Prostate gland (tissue), 2 donors: ENCODE measurements at regions not wholly inside any gene's neighbourhood (a gene's known extent, or its start where the extent isn't known, plus 50 kb on each side); places are given as distances from the start of the nearest gene placed in this dataset.

Source experiments
- CTCF ChIP-seq, 4 experiments: fragments of 200-600 bp in 2 of 4; fragments of 450-650 bp in 2 of 4; sonication (generic) in 2 of 4; IDR thresholded peaks; 1 replicate in 3 of 4; 2 replicates in 1 of 4; pipeline ENCODE4 v1.5.1; 2016 to 2019; ENCODE audit warnings: antibody characterized with exemption in 4 of 4, mild to moderate bottlenecking in 2 of 4, moderate library complexity in 2 of 4
- POLR2A ChIP-seq: fragments of 450-650 bp; IDR thresholded peaks from one replicate; pipeline ENCODE4 v1.6.1; 2016; ENCODE audit warnings: antibody characterized with exemption, mild to moderate bottlenecking
- POLR2AphosphoS5 ChIP-seq: sonication (generic); formaldehyde crosslinking; IDR thresholded peaks from one replicate; pipeline ENCODE4 v1.6.1; 2017; ENCODE audit warnings: antibody characterized with exemption

GRCh38 chr16:85379041-85380001 lies 233.8 kb upstream of the GSE1 start:
- TF ChIP-seq CTCF (IDR thresholded peaks at IDR 0.05): no peak
- TF ChIP-seq POLR2AphosphoS5: no peak
- no peak for TF ChIP-seq POLR2A
